ENCODE measurements at regions not wholly inside any gene's neighbourhood (a gene's known extent, or its start where the extent isn't known, plus 50 kb on each side); places are given as distances from the start of the nearest gene placed in this dataset.

- DNase-seq (ENCODE audit: low spot score): no peak
- in situ Hi-C loops (cut with MboI; ENCODE audit: low pct_unique_long_range_greater_than_20kb, low sequenced_read_pairs, unreplicated experiment): no loop called here
- TF ChIP-seq CTCF (IDR thresholded peaks at IDR 0.05; ENCODE audit: extremely low read depth, insufficient read depth, missing control alignments): no peak
Observed at GRCh38 chr2:193566276-193566675, 1371.5 kb upstream of the TMEFF2 start.

GRCh38 chr2:193562031-193562430, 1367.3 kb upstream of the TMEFF2 start:
- in situ Hi-C loops (cut with MboI; ENCODE audit: low pct_unique_long_range_greater_than_20kb, low sequenced_read_pairs, unreplicated experiment): no loop called here

GRCh38 chr2:193561054-193561453, 1366.3 kb upstream of the TMEFF2 start:
- in situ Hi-C loops (cut with MboI; ENCODE audit: low pct_unique_long_range_greater_than_20kb, low sequenced_read_pairs, unreplicated experiment): no loop called here
- TF ChIP-seq CTCF (IDR thresholded peaks at IDR 0.05; ENCODE audit: extremely low read depth, insufficient read depth, missing control alignments): no peak
- DNase-seq (ENCODE audit: low spot score): no peak

More at GRCh38 chr2:193562031-193562430, 1367.3 kb upstream of the TMEFF2 start:
- no peak for TF ChIP-seq CTCF (IDR thresholded peaks at IDR 0.05; ENCODE audit: extremely low read depth, insufficient read depth, missing control alignments)
- no peak for DNase-seq (ENCODE audit: low spot score)

- in situ Hi-C loops (cut with MboI; ENCODE audit: low pct_unique_long_range_greater_than_20kb, low sequenced_read_pairs, unreplicated experiment): no loop called here
- no peak for TF ChIP-seq CTCF (IDR thresholded peaks at IDR 0.05; ENCODE audit: extremely low read depth, insufficient read depth, missing control alignments)
- no peak for DNase-seq (ENCODE audit: low spot score)
Observed at GRCh38 chr2:193556766-193557470, 1362.2 kb upstream of the TMEFF2 start.

DNA sequence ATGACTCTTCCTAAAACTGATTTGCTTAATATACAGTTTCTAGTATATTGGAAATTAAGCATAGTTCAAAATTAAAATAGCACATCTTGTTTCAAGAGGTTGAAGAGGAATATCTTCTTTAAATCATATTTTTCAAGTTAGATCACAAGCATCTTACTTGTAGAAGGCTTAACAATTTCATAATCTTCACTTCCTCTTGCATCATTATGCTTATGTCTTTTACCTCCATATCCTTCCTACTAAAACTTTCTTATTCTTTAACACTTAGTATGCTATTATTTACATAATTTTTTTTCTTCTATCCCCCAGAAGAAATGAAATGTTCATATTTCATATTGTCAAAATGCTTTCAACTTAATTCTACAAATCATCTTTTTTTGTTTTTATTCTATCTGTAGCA, 1354.9 kb upstream of the TMEFF2 start:
- in situ Hi-C loops (cut with MboI; ENCODE audit: low pct_unique_long_range_greater_than_20kb, low sequenced_read_pairs, unreplicated experiment): no loop called here
- no peak for TF ChIP-seq CTCF (IDR thresholded peaks at IDR 0.05; ENCODE audit: extremely low read depth, insufficient read depth, missing control alignments)
- no peak for DNase-seq (ENCODE audit: low spot score)

DNA sequence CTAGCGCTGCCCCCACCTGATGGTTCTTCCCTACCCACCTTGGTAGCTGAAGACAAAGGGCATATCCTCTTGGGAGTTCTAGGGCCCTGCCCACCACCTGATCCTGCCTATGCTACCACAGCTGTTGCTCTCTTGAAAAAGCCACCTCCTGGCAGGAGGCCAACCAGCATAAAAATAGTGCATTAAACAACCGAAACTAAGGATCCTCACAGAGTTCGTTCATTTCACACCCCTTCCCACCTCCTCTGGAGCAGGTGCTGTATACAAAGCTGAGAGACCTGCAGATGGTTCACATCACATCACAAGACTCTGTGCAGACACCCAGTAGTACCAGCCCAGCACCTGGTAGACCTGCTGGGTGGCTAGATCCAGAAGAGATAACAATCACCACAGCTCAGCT, 1348.0 kb upstream of the TMEFF2 start:
- no peak for DNase-seq (ENCODE audit: low spot score)
- no peak for TF ChIP-seq CTCF (IDR thresholded peaks at IDR 0.05; ENCODE audit: extremely low read depth, insufficient read depth, missing control alignments)
- in situ Hi-C loops (cut with MboI; ENCODE audit: low pct_unique_long_range_greater_than_20kb, low sequenced_read_pairs, unreplicated experiment): no loop called here
